Cerebellar nuclear complex (tissue), 1 donor: ENCODE measurements at regions not wholly inside any gene's neighbourhood (a gene's known extent, or its start where the extent isn't known, plus 50 kb on each side); places are given as distances from the start of the nearest gene placed in this dataset.
"Not testable (repeated sequence)": the region's sequence is repeated elsewhere in the genome, so short reads cannot be mapped to it uniquely, and the experiment has no call there.

Experiments used
- DNase-seq, 2 experiments: peaks; one replicate each; lab custom pipeline; 2025; lab: John Stamatoyannopoulos, UW

DNA sequence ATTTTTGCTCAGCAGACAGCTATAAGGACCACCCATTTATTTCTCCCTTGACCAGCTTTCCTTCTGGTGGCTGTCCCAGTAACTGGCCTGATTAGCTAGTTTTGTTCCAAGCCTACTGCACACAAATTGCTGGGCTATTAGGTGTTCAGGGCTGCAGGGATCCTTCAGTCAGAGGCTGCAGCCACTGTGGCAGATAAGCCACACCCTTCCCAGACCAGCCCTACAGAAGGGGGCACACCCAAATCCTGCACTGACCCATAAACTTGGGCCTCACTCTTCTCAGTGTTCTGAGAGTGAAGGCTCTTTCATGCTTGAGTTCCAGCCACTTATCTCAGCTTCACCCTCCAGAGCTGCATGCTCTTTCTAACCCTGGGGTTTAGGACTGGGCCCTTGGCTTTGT is 200.0 kb downstream of the AASDHPPT start:
- no peak for DNase-seq

DNA sequence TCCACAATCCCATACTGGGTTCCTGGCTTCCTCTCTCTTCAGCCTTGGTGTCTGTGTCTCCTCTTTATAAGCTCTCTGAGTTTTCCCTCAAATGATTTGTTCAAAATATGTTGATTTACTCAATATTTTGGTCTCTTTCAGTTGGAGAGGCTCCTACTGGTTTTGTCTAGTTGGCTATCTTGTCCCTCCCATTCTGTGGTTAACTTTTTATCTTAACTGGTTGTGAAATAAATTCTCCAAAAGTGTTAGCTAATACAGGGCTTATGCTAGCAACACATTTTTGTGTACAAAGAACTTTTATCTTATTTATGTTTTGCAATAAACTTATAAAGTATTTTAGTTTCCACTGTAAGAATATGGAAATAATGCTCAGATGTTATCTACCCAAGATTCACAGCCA is 200.9 kb downstream of the AASDHPPT start:
- DNase-seq = no peak

DNA sequence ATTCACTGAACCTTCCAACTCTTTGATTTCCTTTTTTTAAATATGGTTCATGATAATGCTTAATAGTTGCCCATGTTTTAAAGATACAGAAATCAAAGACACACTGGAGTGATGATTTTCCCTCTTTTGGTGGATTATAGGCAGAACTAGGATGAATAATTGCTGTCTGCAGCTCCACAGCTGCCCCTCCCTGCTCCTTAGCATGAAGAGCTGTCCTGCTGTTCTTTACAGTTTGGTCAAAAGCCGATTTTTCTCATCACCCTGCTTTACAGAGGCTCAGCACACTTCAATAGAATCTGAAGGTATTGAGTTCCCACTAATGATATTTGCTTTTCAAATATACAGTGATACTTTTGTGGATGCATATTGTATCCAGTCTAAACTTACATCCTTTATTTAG is 202.6 kb downstream of the AASDHPPT start:
- DNase-seq = no peak

DNA sequence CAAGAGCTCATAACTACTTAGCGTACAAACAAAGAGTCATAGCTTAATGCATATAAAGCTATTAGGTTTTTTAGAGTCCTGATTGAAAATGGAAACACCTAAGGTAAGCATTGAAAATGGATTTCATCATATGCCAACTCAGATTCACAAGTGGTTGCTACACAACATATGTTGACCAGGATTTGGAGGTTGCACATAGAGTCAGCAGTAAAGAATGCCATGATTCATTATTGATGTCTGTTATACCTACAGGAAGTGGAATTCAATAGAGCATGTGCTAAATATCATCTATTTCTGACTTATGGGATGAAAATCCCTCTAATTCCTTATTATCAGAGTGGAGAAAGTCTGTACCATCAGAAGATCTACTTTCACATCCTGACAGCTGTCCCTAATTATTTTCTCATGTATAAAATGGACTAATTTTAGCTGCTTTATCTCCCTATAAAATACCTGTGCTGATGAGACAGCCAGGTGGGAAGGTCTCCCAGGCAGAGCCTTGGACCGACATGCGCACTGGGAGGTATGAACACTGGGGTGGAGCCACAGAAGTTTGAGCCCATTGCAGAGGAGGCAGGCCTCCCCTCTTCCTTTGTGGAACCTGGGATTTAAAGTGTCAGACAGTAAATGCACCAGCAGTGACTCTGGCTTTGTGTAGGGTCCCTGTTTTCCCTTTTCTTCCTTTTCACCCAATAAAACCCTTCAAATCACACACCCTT is 204.2 kb downstream of the AASDHPPT start:
- DNase-seq = no peak

DNA sequence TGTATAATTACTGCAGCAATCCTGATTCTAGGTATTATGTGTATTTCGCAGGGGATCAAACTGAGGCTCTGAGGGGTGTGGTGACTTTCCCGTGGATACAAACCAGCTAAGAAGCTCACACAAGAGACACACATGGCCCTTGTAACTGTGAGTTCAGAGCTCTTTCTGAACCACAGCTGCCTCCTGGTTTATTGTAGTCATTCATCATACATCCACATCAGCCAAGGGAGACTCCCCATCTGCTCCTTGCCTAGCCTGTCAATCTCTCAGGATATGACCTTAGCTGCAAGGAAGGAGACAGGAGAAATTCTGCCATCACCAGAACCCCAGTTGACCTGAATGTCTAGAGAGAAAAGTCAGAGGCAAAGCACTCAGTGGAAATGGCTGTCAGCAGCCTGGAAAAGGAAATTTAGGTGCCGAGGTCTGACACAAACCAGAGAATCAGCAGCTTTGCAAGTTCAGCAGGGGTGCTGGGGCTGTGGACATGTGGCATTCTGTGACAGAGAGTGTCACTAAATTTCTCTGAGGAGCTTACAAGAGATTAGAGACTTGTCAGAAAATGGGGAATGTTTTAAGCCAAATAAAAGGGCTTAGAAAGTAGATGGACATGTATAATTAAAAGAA is 209.5 kb downstream of the AASDHPPT start:
- no peak for DNase-seq

DNA sequence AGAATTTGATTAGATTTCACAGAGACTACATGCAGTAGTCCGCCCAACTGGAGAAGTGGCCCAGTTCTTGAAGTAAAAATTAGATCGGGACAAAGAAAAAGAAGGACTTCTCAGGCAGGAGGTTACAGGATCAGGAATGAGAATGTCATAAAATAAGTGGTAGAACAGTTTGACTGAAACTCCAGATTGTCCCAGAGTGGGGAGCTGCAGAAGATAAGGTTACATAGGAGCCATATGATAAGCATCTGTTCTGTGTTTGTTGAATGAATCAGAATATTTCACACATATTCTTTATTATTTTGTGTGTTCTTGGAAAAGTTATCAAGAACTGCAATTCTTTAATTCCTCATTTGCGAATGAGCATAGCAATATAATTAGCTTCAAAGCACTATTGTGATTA is 210.6 kb downstream of the AASDHPPT start:
- no peak for DNase-seq

DNA sequence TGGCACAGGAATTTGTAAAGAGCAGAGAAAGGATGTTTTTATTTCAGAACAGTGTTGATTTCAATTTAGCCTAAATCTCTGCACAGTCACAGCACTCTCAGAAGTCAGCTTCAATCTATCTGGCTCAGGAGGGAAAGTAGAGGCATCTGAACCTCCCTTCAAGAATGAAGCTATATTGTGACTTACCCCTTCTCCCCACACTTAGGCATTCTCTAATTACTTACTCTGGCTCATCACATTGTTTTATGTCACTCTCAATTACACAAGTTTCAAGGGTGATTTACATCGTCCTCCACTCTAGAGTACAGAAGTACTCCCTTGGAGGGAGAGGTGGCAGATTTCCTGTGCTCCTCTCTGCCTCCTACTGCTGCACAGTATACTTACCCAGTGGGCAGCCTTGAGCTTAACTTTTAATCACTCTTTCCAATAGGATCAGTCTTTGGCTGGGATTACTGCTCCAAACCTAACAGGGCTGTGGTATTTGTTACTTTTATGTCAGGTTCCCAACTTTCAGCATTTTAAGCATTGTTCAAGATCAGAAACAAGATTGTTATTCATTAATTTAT is 211.4 kb downstream of the AASDHPPT start:
- no peak for DNase-seq

DNA sequence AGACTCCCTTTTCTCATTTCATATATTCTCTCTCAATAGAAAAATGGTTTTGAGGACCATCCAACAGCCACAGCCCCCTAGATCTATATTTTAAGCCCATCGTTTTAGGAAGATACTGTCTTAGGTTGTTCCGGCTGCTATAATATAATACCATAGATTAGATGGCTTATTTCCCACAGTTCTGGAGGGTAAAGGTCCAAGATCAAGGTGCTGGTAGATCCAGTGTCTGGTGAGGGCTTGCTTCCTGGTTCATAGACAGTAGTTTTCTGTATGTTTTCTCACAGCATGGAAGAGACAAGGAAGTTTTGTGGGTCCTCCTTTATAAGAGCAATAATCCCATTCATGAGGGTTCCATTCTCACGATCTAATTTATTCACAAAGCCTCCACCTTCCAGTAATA is 215.1 kb downstream of the AASDHPPT start:
- no peak for DNase-seq

DNA sequence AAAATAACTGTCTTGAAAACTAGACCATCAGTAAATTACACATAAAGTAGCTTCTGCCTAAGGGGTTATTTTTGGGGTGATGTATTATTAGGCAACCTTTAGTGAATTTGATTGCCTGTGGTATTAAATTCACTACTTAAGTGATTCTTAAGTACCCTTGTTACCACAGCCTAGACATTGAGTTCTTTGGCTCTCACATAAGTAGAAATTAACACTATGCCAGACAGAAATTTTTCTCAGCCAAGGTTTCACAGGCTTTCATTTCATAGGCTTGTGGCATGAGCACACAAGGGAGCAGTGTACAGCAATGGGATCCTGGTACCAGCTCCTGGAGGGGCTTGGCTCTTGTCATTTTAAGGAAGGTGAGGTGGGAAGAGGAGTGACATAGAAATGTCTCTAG is 218.5 kb downstream of the AASDHPPT start:
- no peak for DNase-seq

DNA sequence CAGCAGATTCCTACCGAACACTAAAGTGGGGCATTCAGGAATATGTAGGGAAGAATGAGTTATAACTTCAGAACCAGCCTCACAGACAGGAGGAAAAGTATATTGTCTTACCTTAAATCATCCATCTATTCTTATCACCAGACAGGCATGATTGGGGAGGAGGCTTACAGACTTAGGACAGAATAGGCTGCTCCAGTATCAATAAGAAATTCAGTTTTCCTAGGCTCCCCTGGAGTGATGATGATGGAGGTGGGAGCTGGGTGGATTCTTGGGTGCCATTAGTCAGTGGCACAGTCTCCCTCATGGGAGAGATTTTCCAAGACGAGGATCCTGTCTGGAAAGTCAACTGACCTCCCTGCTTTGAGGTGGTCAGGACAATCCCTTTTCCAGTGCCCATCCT is 225.0 kb downstream of the AASDHPPT start:
- no peak for DNase-seq

DNA sequence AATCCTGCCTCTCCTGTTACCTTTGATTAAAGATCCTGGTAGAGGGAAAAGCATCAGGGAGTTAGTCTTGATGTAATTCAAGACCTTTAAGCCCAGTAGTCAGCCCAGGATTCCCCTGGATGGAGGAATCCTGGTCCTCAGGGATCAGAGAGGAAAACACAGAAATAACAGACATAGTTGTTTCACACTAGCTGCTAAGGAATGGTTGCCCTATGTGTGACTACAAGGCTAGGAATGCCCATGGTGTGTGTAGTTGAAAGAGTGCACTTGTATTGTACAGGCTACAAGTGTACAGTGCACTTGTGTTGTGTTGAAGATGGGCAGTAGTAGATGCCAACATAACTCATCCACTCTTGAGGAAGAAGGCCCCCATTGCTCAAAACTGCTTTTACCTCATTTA is 226.8 kb downstream of the AASDHPPT start:
- DNase-seq = no peak

DNA sequence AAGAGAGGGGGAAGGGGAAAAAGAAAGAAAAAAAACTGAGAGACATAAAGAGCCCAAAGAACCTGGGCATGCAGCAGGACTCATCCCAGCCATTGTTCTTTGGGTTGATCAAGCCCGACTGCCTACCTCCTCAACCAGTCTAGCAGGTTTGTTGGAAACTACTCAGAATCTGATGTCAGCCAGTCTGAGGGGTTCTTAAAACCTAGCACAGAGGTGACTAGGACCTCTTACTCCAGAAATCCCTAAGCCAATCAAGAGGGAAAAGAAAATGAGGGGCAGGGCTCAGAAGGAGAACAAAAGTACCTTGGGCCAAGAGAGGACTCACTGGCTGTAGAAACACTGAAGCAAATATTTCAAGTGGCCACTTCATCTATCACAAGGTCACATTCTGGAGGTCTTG is 228.0 kb downstream of the AASDHPPT start:
- no peak for DNase-seq

DNA sequence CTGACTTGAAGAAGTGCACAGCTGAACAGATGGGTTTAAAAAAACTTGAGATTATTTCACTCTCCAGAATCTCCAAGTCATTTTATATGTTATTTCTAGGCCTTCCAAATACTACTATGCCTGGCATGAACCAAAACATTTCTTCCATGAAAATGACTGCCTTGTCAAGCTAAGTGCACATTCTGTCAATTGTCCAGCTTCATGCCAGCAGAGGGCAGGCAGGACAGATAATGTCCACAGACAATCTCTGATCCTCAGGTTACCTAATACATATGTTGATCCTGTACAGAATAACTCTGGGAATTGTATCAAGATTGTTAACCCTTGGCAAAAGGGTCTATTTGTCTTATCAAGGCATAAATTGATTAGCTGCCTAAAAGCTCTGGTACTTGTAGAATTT is 229.5 kb downstream of the AASDHPPT start:
- DNase-seq = no peak

DNA sequence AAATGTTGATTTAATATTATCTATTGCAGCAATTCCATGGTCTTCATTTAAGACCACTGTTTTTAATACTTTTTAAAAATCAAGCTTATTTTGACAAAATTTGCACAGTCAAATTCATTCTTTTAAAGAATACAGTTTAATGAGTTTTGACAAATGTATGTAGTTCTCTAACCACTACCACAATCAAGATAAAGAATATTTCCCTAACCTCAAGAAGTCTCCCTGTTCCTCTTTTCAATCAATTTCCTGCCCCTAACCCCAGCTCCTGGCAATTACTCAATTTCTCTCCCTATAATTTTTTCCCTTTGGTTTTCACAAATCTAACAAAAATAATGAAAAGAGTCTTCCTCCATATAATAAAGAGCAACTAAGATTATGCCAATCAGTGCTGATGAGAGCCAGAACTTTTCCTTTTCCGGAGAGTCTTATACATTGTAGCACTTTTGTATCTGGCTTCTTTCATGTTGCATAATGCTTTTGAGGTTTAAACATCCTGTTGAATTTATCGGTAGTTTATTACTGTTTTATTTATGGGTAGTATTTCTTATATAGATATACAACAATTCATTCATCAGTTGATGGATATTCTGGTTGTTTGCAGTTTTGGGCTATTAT is 231.7 kb downstream of the AASDHPPT start:
- no peak for DNase-seq

DNA sequence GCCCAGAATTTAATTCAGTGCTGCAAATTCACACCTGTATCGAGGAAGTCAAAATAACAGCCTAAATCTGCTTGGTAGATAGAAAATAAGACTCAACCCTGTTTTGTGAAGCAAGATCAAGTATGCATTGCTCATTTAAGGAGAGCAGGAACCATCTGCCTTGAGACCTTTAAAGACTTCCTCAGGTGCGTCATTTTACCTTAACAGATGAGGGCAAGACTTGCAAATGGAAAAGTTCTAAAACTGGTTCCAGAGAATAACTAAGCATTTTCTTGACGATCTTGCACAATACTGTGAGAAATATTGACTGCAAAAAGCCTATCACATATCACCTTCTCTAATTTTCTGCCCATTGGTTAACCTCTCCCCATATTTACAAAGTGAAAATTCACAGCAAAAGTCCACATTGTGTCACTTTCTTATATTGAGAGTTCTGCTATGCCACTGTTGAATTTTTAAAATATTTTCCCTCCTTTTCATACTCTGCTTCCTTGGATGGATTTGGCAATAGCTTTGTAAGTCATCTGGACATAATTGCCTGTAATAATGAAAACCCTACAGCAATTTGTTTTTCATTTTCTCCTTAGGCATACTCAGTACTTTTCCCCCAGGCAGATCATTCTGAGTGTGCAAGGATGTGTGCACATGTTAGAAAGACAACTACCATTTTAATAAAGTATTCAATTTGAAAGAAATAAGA is 234.2 kb downstream of the AASDHPPT start:
- DNase-seq = no peak

DNA sequence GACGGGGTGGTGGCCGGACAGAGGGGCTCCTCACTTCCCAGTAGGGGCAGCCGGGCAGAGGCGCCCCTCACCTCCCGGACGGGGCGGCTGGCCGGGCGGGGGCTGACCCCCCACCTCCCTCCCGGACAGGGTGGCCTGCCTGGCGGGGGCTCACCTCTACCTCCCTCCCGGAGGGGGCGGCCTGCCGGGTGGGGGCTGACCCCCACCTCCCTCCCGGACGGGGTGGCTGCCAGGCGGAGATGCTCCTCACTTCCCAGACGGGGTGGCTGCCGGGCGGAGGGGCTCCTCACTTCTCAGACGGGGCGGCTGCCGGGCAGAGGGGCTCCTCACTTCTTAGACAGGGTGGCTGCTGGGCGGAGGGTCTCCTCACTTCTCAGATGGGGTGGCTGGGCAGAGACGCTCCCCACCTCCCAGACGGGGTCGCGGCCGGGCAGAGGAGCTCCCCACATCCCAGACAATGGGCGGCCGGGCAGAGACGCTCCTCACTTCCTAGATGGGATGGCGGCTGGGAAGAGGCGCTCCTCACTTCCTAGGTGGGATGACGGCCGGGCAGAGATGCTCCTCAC is 239.8 kb downstream of the AASDHPPT start:
- not testable (repeated sequence) for DNase-seq

DNA sequence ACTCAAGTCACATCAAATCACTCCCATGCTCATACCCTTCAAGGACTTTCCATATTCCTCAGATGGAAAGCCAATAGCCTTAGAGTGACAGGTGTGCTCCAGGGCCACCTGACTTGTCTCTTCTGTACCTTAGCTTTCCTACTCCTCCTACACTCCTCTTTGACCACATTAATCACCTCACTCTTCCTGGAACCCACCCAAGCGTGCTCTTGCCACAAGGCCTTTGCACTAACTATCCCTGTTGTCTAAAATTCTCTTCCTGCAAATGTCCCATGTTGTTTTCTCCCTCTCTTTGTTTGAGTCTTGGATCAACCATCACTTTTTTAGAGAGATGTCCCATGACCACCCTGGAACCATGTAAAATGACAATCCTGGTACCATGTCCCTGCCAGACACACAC is 244.1 kb downstream of the AASDHPPT start:
- DNase-seq = no peak

DNA sequence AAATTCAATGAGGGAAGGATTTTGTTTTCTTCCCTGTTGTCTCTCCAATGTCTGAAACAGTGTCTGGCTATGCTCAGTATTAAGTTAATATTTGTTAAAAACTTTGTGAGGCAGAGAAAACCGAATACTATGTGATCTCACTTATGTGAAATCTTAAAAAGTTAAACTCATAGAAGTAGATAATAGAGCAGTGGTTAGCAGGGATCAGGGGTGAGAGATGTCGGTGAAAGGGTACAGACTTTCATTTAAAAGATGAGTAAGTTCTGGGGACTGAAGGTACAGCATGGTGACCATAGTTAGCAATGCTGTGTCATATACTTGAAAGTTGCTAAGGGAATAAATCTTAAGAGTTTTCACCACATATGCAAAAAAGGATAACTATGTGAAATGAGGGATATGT is 244.6 kb downstream of the AASDHPPT start:
- DNase-seq = no peak

DNA sequence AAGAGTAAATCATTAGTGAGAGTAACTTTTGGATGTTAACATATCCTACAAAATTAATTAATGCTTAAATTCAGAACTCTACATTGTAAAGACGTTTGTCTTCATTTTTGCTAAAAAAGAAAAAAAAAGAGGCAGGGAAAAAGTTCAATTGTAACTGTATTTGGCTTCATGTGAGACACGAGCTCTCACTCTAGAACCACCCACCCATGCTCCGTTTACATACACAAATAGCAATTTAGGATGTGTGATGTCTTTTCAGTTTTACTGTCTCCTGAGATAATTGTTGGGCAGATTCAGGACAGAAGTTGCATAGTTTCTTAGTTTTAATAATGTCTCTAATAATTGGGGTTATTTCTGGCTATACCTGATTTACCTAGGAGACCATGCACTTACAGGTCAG is 248.6 kb downstream of the AASDHPPT start:
- no peak for DNase-seq

DNA sequence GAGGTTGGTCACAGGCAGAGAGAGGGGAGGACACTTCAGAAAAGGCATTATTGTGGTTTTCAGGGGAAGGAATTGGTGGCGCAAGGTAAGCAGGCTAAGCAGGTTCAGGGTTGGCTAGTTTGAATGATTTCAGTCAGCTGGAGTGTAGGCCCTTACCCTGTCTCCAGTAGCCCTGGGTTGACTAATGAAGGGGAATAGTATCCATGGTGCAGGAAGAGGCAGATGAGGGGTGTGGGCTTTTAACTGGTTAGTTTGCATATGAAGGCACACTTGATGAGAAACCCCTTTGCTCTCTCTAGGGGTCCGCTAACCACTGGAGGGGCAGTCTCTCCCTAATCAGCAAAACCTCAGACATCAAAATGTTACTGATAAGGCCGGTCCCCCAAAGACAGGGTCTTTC is 249.7 kb downstream of the AASDHPPT start:
- DNase-seq = no peak

DNA sequence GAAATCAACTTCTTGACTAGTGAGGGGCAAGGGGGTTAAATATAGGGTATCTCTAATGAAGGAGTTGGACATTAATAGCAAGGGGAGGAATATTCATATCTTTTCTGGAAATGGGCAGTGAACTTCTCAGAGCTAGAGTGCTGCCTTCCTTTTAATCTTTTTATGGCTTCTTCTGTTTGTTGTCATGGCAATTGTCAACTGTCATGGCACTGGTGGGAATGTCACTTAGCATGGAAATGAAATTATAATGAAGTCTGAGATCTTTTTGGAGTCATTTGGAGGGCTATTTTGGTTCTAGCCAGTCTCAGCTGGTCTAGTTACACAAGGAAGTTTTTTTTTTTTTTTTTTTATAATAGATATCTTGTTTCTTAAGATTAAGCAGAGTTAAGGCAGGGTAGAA is 250.2 kb downstream of the AASDHPPT start:
- DNase-seq = no peak

DNA sequence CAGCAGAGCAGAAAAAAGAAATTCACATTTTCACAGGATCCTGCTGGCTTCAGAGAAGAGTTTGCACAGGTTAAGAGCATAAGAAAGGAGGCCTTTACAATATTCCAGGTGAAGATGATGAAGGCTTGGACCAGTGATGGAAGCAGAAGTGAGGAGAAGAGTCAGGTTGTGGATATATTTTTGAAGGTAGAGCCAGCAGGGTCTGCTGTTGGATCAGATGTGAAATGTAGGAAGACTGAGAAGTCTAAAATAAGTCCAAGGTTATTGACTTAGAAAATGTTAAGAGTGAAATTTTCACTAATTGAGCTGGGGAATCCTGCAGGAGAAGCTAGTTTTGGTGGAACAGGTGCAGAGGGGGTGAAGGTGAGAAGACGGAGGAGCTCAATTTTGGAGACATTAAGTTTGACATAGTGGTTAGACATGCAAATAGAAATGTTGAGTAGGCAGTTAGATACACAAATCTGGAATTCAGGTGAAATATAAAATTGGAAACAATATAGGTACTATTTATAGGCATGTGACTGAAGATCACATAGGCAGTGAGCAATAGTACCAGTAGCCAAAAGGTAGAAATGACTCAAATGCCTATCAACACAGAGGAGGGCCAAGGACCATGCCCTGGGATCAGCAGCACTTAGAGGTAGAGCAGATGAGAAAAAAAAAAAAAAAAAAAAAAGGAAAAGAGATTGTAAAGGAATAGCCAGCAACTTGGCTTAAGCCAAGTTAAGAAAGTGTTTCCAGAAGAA is 252.0 kb downstream of the AASDHPPT start:
- DNase-seq = no peak
